ENCODE measurements at regions not wholly inside any gene's neighbourhood (a gene's known extent, or its start where the extent isn't known, plus 50 kb on each side); places are given as distances from the start of the nearest gene placed in this dataset.

DNA sequence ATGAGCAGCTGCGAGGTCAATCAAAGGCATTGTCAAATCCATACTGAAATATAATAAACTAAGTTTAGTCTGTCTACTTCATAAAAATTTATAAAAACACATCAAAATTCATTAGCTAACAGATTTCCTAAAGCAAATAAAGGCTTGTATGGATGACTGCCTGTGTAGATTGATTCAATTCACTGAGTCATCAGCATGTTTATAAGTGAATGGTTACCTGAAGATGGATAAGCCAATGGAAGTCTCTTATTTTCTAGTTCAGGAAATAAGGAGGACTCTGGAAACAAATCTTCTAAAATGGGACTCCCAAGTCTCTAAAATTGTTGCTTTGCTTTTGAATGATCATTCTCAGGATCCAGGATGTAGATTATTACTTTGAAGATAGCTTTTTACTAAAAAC lies 57.0 kb upstream of the HNRNPA3 start:
- no peak for DNase-seq

DNA sequence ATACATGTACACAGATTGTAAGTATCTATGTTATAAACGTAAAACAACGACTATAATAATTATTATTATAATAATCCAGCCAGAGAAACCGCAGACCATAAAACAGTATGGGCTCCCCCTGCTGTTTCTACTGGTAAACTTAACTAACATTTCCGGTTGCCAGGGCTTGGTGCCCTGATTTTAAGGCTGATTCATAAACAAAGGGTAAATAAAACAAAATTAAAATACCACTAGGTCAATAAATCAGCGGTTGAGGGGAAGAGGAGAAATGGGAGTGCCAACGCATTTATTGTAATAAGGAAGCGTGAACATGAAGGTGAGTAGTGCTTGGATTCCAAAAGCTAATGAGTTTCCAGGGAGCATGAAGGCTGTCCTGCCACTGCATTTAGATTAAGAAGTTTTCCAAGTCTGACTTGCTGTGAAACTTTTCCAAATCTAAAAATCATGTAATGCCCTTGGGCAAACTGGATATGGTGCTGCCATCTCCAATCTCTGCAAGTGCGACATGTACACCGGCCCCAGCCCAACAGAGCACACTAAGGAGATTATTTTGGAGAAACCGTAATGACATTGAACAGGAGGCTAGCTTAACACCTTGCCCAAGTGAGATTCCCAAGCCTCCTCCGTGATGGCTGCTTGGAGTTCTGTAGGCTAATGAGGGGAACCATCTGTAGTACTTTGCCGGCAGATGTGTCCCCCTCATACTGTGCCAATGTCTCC lies 50.7 kb upstream of the HNRNPA3 start:
- DNase-seq = peak; percentile 46

Data from CD4-positive, alpha-beta T cell treated with Interleukin-12 subunit alpha and Interleukin-12 subunit beta, for 1 hour (primary cell).